ENCODE measurements at regions not wholly inside any gene's neighbourhood (a gene's known extent, or its start where the extent isn't known, plus 50 kb on each side); places are given as distances from the start of the nearest gene placed in this dataset.
"Not testable (repeated sequence)": the region's sequence is repeated elsewhere in the genome, so short reads cannot be mapped to it uniquely, and the experiment has no call there.

- no peak for DNase-seq
Observed at GRCh38 chr9:115305543-115305942, 187.6 kb upstream of the TNC start.

DNA sequence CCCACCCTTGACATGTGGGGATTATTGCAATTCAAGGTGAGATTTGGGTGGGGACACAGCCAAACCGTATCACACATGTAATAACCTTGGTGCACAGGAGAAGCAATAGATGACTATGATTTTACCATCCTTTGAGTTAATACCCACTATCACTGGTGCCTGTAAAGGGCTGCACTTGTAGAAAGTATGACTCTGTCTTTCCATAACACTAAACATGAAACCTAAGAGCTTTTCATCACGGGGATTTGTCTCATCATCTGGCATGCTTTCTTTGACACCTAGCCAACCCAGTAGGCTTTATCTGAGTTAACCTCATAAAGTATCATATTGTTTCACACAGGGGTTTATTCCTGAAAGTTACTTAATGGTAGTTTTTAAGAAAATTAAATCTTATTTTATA lies 188.9 kb upstream of the TNC start:
- DNase-seq = no peak

GRCh38 chr9:115313545-115313944 lies 195.6 kb upstream of the TNC start:
- no peak for DNase-seq

- DNase-seq = no peak
Observed at GRCh38 chr9:115326461-115326860, 208.5 kb upstream of the TNC start.

- no peak for DNase-seq
Observed at GRCh38 chr9:115327436-115328122, 209.6 kb upstream of the TNC start.

DNA sequence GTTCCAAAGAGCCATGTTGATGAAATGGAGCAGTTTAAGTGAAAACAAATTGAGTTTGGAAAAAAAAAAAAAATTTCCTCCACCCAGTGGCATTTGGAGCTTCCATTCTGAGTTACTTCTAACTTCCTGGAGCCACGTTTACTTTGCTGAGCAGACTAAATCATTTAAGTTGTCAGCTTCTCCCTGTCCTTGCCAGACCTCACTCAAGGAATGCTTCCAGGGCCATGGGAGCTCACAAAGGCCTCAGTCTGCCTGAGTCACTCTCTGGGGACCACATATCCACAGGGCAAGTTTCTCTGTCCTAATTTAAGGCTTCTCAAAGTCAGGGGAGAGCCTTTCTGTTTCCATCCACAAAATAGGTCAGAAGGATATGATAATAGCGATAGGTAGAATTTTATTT lies 210.3 kb upstream of the TNC start:
- DNase-seq = peak in 2 of 14 donors; percentile 1 to 9

DNA sequence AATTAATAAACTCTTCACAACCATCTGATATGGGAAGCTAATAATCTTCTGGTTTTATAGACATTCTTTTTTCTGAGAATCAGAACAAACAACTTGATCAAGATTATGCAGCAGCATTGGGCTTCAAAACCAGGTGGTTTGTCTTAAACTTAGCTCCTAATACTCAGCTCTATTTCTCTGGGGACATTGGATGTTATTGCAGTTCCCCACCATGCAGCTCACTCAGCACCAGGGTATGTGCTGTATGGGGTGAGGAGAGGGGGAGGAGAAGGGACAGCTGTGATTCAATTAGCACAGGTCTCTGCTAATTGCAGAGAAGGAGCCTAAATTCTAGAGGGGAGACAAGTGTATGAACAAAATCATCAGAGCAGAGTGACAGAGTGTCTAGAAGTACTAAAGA lies 210.7 kb upstream of the TNC start:
- DNase-seq = no peak

DNA sequence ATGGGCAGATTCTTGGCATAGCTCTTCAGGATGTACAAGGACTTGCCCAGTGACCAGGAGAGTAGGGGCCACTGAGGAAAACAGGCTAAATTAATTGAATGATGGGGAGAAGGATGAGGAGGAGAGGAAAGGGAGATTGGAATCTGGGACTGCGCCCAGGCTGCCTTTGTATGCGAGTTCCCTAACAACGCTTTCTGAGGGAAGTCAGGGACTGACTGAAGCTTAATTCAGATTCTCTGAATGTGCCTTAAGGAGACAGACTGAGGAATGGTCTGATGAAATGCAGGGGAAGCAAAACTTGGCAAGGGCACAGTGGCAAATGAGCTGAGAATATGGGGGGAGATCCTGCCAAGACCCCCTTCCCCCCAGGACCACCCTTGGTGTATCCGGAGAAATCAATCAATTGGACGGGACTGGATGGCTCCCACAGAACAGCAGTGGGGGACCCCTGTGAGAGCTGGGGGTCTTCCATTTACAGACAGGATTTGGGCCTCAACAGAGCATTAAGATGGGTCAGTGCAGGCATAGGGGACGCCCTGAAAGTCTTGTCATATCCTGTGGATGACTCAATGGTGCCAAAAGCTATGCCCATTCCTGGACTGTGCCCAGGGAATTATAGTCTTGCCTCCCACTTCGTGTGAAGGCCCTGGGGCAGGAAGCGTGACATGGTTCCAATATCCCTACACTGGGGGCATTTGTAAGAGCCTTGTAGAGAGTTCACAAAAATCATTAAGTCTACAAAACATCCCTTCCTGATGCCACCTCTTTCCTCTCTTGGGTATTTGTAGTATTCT lies 215.5 kb upstream of the TNC start:
- peak in 2 of 14 donors; percentile 2 to 7 for DNase-seq

- no peak for DNase-seq
Observed at GRCh38 chr9:115335439-115335838, 217.5 kb upstream of the TNC start.

GRCh38 chr9:115340314-115340713 lies 222.4 kb upstream of the TNC start:
- no peak for DNase-seq

- DNase-seq = no peak
Observed at GRCh38 chr9:115341426-115341825, 223.5 kb upstream of the TNC start.

- not testable (repeated sequence) for DNase-seq
Observed at GRCh38 chr9:115347776-115348175, 229.8 kb upstream of the TNC start.

DNA sequence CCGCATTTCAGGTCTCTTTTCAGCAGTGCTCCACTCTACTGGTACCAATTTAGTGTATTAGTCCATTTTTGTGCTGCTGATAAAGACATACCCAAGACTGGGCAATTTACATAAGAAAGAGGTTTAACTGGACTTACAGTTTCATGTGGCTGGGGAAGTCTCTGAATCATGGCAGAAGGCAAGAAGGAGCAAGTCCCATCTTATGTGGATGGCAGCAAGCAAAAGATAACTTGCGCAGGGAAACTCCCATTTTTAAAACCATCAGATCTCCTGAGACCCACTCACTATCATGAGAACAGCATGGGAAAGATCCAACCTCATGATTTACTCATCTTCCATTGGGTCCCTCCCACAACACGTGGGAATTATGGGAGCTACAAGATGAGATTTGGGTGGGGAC lies 231.0 kb upstream of the TNC start:
- DNase-seq = not testable (repeated sequence)

DNA sequence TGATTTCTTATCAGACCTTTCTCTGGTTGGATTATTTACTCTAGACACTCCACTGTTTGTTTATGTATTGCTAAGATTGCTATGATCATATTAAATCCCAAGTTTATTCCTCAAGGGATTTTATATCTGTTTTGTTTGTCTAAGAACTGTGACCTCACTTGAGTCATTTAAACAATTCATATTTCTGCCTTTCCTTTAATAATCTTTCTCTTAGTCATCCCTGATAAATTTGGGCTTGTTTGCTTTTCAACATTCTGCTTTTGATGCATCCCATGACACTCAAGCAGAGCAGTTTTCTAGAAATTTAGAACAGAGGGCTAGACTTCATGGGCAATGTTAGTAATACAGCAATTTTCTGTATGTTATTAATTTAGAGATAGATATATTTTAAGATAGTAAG lies 231.6 kb upstream of the TNC start:
- no peak for DNase-seq

GRCh38 chr9:115350548-115350947 lies 232.6 kb upstream of the TNC start:
- DNase-seq = no peak

- DNase-seq = no peak
Observed at GRCh38 chr9:115353681-115354080, 235.7 kb upstream of the TNC start.

DNA sequence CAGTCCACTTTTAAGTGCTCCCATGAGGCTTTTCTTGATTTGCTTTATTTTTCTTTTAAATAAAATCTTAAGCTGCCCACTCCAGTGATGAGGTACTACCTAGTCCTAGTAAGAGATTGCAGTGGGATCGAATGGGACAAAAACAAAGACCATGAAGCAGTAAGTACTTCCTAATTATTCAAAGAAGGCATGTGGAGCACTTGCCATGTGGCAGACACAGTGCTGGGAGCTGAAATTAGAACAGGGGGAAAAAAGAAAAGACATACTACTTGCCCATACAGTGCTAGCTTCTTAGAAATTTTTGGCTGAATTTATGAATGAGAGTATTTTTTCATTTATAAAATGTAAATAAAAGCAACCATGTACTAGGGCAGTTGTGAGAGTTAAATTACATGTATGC lies 239.9 kb upstream of the TNC start:
- no peak for DNase-seq

- no peak for DNase-seq
Observed at GRCh38 chr9:115359017-115359780, 241.2 kb upstream of the TNC start.

GRCh38 chr9:115360122-115360521 lies 242.2 kb upstream of the TNC start:
- DNase-seq = no peak

- DNase-seq = no peak
Observed at GRCh38 chr9:115362101-115362500, 244.1 kb upstream of the TNC start.

DNA sequence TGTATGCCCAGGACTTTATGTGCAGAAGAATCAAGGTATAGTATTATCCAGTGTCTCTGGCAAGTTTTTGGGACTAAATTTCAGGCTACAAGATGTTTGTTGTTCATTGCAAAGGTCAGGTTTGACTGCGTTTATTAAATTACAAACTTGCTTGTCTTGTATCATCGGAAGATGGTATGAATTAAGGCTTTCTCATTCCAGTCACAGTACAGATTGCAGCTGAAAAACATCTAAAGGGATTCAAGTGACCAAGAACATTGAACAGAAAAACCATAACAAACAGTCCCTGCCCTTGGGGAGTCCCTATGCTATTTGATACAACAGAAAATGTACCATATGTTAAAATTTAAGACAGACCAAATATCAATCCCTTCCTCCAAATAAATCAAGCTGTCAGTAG lies 244.7 kb upstream of the TNC start:
- no peak for DNase-seq

GRCh38 chr9:115364991-115365390 lies 247.0 kb upstream of the TNC start:
- DNase-seq = no peak

DNA sequence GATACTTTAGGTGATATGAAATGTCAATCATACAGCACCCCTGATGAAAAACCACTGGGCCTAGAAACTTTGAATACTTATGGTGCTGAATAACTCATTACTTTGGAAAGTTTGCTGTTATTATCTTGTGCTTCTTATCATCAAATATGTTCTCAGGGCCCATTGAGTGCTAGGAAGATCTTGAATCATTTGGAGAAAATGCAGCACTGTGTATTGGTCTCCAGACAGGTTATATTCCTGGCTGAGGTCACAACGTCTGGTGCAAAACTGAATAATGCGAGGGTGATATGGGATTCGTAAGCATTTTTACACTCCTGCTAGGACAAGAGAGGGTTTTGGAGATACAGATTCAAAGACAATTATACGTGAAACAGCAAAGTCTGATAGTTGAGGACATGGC lies 249.4 kb upstream of the TNC start:
- DNase-seq = no peak
